ENCODE measurements at regions not wholly inside any gene's neighbourhood (a gene's known extent, or its start where the extent isn't known, plus 50 kb on each side); places are given as distances from the start of the nearest gene placed in this dataset.

GRCh38 chr20:61120595-61121515 is 131.2 kb upstream of the CDH4 start:
- Mint-ChIP-seq H3K27ac (ENCODE audit: low read depth, unreplicated experiment) (no peak overlapping the region), H3K27me3 (ENCODE audit: insufficient read depth, unreplicated experiment) (peaks cover 41% of the 10 kb centered on the region), H3K4me1 (ENCODE audit: insufficient read depth, unreplicated experiment) (peaks cover 6% of the 10 kb centered on the region), H3K9me3 (ENCODE audit: unreplicated experiment) (no peaks in the 10 kb centered on the region), H3K4me3 (ENCODE audit: unreplicated experiment) (no peak overlapping the region), H3K36me3 (ENCODE audit: insufficient read depth, unreplicated experiment) (peaks cover 5% of the 10 kb centered on the region)
- POLR2A ChIA-PET: no interaction called here
- CTCF ChIA-PET: interaction anchor here (0.6 to 2.3 kb wide), 15 partner anchors 9 to 1129 kb away, joined by 3 to 15 read pairs (median 3); no protein-coding TSS in a partner anchor
- intact Hi-C loops (cut with micrococcal nuclease): loop anchor here (1.0 to 10.0 kb wide), 6 partner anchors 84 to 910 kb away; partner anchors contain the start of gene CDH4
- TF ChIP-seq CTCF (IDR thresholded peaks at IDR 0.05; ENCODE audit: unreplicated experiment): peak; percentile 61
- BruUV-seq (replicated peaks): no TSS peak
- DNase-seq (ENCODE audit: unreplicated experiment): peak; percentile 83

GRCh38 chr20:61121661-61122060 is 130.4 kb upstream of the CDH4 start:
- no TSS peak for BruUV-seq (replicated peaks)
- ChIA-PET POLR2A (no interaction called here), CTCF (interaction anchor here (0.6 to 2.3 kb wide), 10 partner anchors 9 to 1130 kb away, joined by 3 to 15 read pairs (median 3); no protein-coding TSS in a partner anchor)
- intact Hi-C loops (cut with micrococcal nuclease): loop anchor here (5.0 to 10.0 kb wide), 2 partner anchors 84 to 133 kb away; partner anchors contain the start of gene CDH4
- H3K27ac Mint-ChIP-seq (ENCODE audit: low read depth, unreplicated experiment): no peak overlapping the region
- no peak for DNase-seq (ENCODE audit: unreplicated experiment)
- TF ChIP-seq CTCF (IDR thresholded peaks at IDR 0.05; ENCODE audit: unreplicated experiment): no peak
- no peak overlapping the region for H3K4me3 Mint-ChIP-seq (ENCODE audit: unreplicated experiment)
- no peaks in the 10 kb centered on the region for H3K9me3 Mint-ChIP-seq (ENCODE audit: unreplicated experiment)
- peaks cover 6% of the 10 kb centered on the region for H3K4me1 Mint-ChIP-seq (ENCODE audit: insufficient read depth, unreplicated experiment)
- H3K36me3 Mint-ChIP-seq (ENCODE audit: insufficient read depth, unreplicated experiment): peaks cover 5% of the 10 kb centered on the region
- H3K27me3 Mint-ChIP-seq (ENCODE audit: insufficient read depth, unreplicated experiment): peaks cover 33% of the 10 kb centered on the region

GRCh38 chr20:61123286-61123685 is 128.8 kb upstream of the CDH4 start:
- Mint-ChIP-seq H3K36me3 (ENCODE audit: insufficient read depth, unreplicated experiment) (peaks cover 11% of the 10 kb centered on the region), H3K27me3 (ENCODE audit: insufficient read depth, unreplicated experiment) (peaks cover 27% of the 10 kb centered on the region), H3K4me1 (ENCODE audit: insufficient read depth, unreplicated experiment) (peaks cover 6% of the 10 kb centered on the region), H3K27ac (ENCODE audit: low read depth, unreplicated experiment) (no peak overlapping the region), H3K4me3 (ENCODE audit: unreplicated experiment) (no peak overlapping the region), H3K9me3 (ENCODE audit: unreplicated experiment) (no peaks in the 10 kb centered on the region)
- TF ChIP-seq CTCF (IDR thresholded peaks at IDR 0.05; ENCODE audit: unreplicated experiment): no peak
- ChIA-PET POLR2A (no interaction called here), CTCF (interaction anchor here (0.6 to 1.3 kb wide), 3 partner anchors 753 to 1066 kb away, joined by 3 to 4 read pairs (median 4); no protein-coding TSS in a partner anchor)
- intact Hi-C loops (cut with micrococcal nuclease): loop anchor here (5.0 to 10.0 kb wide), 2 partner anchors 86 to 132 kb away; partner anchors contain the start of gene CDH4
- no peak for DNase-seq (ENCODE audit: unreplicated experiment)
- no TSS peak for BruUV-seq (replicated peaks)

GRCh38 chr20:61123751-61124368 is 128.2 kb upstream of the CDH4 start:
- ChIA-PET POLR2A (no interaction called here), CTCF (interaction anchor here (0.6 to 1.3 kb wide), 4 partner anchors 105 to 1066 kb away, joined by 3 to 4 read pairs (median 4); no protein-coding TSS in a partner anchor)
- Mint-ChIP-seq H3K36me3 (ENCODE audit: insufficient read depth, unreplicated experiment) (peaks cover 11% of the 10 kb centered on the region), H3K9me3 (ENCODE audit: unreplicated experiment) (no peaks in the 10 kb centered on the region), H3K27ac (ENCODE audit: low read depth, unreplicated experiment) (no peak overlapping the region), H3K4me1 (ENCODE audit: insufficient read depth, unreplicated experiment) (peaks cover 6% of the 10 kb centered on the region), H3K4me3 (ENCODE audit: unreplicated experiment) (no peak overlapping the region), H3K27me3 (ENCODE audit: insufficient read depth, unreplicated experiment) (peaks cover 21% of the 10 kb centered on the region)
- no TSS peak for BruUV-seq (replicated peaks)
- TF ChIP-seq CTCF (IDR thresholded peaks at IDR 0.05; ENCODE audit: unreplicated experiment): no peak
- intact Hi-C loops (cut with micrococcal nuclease): loop anchor here (5.0 to 10.0 kb wide), 2 partner anchors 87 to 131 kb away; partner anchors contain the start of gene CDH4
- no peak for DNase-seq (ENCODE audit: unreplicated experiment)
